NB4 (cell line): ENCODE measurements at regions not wholly inside any gene's neighbourhood (a gene's known extent, or its start where the extent isn't known, plus 50 kb on each side); places are given as distances from the start of the nearest gene placed in this dataset.

Experiments used
- CTCF ChIP-seq: IDR thresholded peaks from one replicate; pipeline ENCODE4 v1.5.1; 2012; ENCODE audit warnings: low read depth, low read length
- POLR2A ChIP-seq: IDR thresholded peaks from 2 replicates; pipeline ENCODE4 v1.6.1; 2011; ENCODE audit warnings: mild to moderate bottlenecking; ENCODE audit not compliant: insufficient read length; ENCODE audit errors: extremely low read depth

GRCh38 chr4:8675906-8676305, 83.3 kb downstream of the CPZ start:
- TF ChIP-seq CTCF (no peak), POLR2A (no peak)
